ENCODE measurements at regions not wholly inside any gene's neighbourhood (a gene's known extent, or its start where the extent isn't known, plus 50 kb on each side); places are given as distances from the start of the nearest gene placed in this dataset.

DNA sequence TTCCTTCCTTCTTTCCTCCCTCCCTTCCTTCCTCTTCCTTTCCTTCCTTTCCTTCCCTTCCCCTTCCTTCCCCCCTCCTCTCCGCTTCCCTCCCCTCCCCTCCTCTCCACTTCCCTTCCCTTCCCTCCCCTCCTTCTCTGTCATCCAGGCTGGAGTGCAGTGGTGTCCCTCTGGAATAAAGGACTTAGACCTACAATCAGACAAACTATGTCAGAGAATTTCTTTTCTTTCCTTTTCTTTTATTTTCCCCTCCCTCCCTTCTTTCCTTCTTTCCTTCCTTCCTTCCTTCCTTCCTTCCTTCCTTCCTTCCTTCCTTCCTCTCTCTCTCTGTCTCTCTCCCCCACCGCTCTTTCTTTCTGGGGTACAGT, 242.2 kb downstream of the GATA3 start:
- TF ChIP-seq GATA2 (IDR thresholded peaks at IDR 0.05; ENCODE audit: low read depth, low read length): no peak
- no peak for TF ChIP-seq GATA3 (IDR thresholded peaks at IDR 0.05; ENCODE audit: low read depth, low read length)

Data from SH-SY5Y (cell line).